ENCODE measurements at regions not wholly inside any gene's neighbourhood (a gene's known extent, or its start where the extent isn't known, plus 50 kb on each side); places are given as distances from the start of the nearest gene placed in this dataset.

DNA sequence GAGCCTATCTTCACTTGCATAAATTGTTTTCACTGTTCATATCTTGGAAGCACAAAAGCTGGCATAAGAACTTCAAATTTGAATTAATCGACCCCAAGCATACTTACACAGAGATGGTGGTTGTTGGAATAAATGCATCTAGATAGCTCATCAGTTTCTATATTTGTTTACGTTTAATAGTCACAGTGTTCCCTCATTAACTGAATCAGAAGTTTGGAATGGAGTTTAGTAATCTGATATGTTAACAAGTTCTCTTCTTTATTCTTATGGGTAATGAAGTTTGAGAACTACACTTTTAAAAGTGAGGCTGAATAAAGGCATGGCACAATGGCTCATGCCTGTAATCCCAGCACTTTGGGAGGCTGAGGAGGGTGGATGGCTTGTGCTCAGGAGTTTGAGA is 886.7 kb upstream of the PCDH20 start:
- no peak for TF ChIP-seq POLR2AphosphoS5 (IDR thresholded peaks at IDR 0.05; ENCODE audit: low read depth, low read length)
- no peak for TF ChIP-seq POLR2A (IDR thresholded peaks at IDR 0.05; ENCODE audit: borderline replicate concordance, extremely low read depth, insufficient read depth, insufficient read length)
- TF ChIP-seq CTCF (IDR thresholded peaks at IDR 0.05 in 2 of 3, conservative IDR thresholded peaks at IDR 0.05 in 1 of 3; ENCODE audit: borderline replicate concordance in 1 of 3, insufficient read depth in 1 of 3, low read depth in 2 of 3, low read length in 2 of 3) = no peak

Measured in HCT116 (cell line).